NB4 (cell line): ENCODE measurements at regions not wholly inside any gene's neighbourhood (a gene's known extent, or its start where the extent isn't known, plus 50 kb on each side); places are given as distances from the start of the nearest gene placed in this dataset.

Experiments used
- DNase-seq: peaks from one replicate; pipeline ENCODE4 v3.0.0; 2010; ENCODE audit warnings: low read depth
- H3K4me3 ChIP-seq: one replicate; pipeline ENCODE4 v1.5.1; 2011; ENCODE audit warnings: mild to moderate bottlenecking, low read depth, low read length, moderate library complexity
- MAX ChIP-seq: IDR thresholded peaks from 2 replicates; pipeline ENCODE4 v1.6.1; 2011; ENCODE audit warnings: low read depth, low read length
- MYC ChIP-seq: IDR thresholded peaks from 2 replicates; pipeline ENCODE4 v1.6.1; 2011; ENCODE audit warnings: low read depth, low read length
- POLR2A ChIP-seq: IDR thresholded peaks from 2 replicates; pipeline ENCODE4 v1.6.1; 2011; ENCODE audit warnings: mild to moderate bottlenecking; ENCODE audit not compliant: insufficient read length; ENCODE audit errors: extremely low read depth
- TF ChIP-seq, protein P1 (sequence below): IDR thresholded peaks from one replicate; pipeline ENCODE4 v1.5.1; 2012; ENCODE audit warnings: low read depth, low read length

- no peak for DNase-seq
- TF ChIP-seq, protein P1, sequence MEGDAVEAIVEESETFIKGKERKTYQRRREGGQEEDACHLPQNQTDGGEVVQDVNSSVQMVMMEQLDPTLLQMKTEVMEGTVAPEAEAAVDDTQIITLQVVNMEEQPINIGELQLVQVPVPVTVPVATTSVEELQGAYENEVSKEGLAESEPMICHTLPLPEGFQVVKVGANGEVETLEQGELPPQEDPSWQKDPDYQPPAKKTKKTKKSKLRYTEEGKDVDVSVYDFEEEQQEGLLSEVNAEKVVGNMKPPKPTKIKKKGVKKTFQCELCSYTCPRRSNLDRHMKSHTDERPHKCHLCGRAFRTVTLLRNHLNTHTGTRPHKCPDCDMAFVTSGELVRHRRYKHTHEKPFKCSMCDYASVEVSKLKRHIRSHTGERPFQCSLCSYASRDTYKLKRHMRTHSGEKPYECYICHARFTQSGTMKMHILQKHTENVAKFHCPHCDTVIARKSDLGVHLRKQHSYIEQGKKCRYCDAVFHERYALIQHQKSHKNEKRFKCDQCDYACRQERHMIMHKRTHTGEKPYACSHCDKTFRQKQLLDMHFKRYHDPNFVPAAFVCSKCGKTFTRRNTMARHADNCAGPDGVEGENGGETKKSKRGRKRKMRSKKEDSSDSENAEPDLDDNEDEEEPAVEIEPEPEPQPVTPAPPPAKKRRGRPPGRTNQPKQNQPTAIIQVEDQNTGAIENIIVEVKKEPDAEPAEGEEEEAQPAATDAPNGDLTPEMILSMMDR = no peak
- TF ChIP-seq POLR2A (no peak), MAX (no peak), MYC (no peak)
- H3K4me3 ChIP-seq = no peak overlapping the region
These were observed 623.2 kb upstream of the ZFHX3 start for GRCh38 chr16:73670836-73671820.

GRCh38 chr16:73669535-73670274 lies 621.8 kb upstream of the ZFHX3 start:
- TF ChIP-seq, protein P1 = no peak
- TF ChIP-seq MYC (no peak), POLR2A (no peak), MAX (no peak)
- DNase-seq = no peak
- H3K4me3 ChIP-seq = no peak overlapping the region

GRCh38 chr16:73663720-73664119 lies 615.8 kb upstream of the ZFHX3 start:
- no peak overlapping the region for H3K4me3 ChIP-seq
- TF ChIP-seq MYC (no peak), MAX (no peak), POLR2A (no peak)
- TF ChIP-seq, protein P1 = no peak
- no peak for DNase-seq

DNA sequence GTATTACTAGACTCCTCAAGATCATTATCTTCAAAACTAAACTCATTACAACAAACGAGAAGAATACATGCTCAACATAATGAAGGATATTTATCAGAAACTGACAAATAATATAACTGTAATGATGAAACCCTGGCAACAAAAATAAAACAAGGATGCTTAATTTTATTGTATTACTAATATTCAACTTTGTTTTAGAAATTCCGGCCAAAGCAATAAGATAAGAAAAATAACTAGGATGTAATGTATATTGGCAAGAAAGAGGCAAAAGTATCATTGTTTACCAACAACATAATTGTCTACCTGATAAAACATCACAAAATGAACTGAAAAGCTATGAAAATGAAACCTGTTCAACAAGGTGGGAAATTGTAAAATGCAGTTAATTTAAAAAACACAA lies 588.3 kb upstream of the ZFHX3 start:
- no peak for TF ChIP-seq MAX
- TF ChIP-seq MYC = no peak
- TF ChIP-seq, protein P1 = no peak
- TF ChIP-seq POLR2A = no peak
- no peak for DNase-seq
- no peak overlapping the region for H3K4me3 ChIP-seq

DNA sequence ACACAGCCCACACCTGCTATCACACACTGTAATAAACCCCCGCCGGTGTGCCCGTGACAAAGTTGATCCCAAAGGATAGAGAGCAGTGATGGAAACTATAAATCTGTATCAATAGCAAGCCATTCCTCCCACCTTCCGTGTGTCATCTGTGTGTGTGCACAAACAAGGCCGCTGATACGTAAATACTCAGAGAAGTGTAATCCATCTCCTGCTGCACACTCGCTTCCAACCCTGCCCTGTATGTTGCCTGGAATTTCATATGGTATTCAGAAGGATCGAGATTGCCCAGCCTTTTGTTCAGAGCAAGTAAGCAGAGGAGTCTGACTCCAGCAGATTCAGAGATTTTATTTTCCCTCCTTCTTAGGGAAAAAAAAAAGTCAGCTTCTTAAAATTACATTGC lies 581.1 kb upstream of the ZFHX3 start:
- TF ChIP-seq, protein P1 = no peak
- TF ChIP-seq MAX = no peak
- no peak for TF ChIP-seq MYC
- no peak for TF ChIP-seq POLR2A

More for the DNA sequence above, 581.1 kb upstream of the ZFHX3 start:
- no peak overlapping the region for H3K4me3 ChIP-seq
- DNase-seq = no peak
